Urothelium cell line (cell line): ENCODE measurements at regions not wholly inside any gene's neighbourhood (a gene's known extent, or its start where the extent isn't known, plus 50 kb on each side); places are given as distances from the start of the nearest gene placed in this dataset.
"Not testable (repeated sequence)": the region's sequence is repeated elsewhere in the genome, so short reads cannot be mapped to it uniquely, and the experiment has no call there.

Experiments used
- DNase-seq: peaks from one replicate; pipeline ENCODE4 v3.0.0; 2011; ENCODE audit warnings: low spot score, mixed read lengths
- FAIRE-seq: peaks from 2 replicates; lab custom pipeline; 2011; peaks lifted over from hg19 to GRCh38; lab: Jason Lieb, UNC

GRCh38 chr2:8505311-8505920 is 176.4 kb upstream of the ID2 start:
- no peak for DNase-seq
- no peak for FAIRE-seq

DNA sequence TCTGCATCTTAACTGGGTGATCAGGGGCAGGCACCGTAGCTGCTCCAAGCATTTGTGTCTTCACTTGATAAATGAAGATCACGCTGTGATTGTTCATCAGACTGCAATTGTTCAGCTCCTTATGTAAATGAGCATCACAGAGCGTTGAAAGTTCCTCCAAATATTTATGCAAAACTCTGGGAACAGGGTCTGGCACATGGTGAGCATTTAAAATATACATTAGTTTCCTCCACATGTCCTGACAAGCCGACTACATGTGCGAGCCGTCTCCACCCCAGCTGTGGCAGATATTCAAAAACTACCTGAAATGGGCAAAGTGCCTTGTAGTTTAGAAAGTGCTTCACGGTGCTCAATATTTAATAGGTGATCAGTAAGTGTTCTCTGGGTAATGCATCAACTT is 175.1 kb upstream of the ID2 start:
- DNase-seq (no peak), FAIRE-seq (no peak)

DNA sequence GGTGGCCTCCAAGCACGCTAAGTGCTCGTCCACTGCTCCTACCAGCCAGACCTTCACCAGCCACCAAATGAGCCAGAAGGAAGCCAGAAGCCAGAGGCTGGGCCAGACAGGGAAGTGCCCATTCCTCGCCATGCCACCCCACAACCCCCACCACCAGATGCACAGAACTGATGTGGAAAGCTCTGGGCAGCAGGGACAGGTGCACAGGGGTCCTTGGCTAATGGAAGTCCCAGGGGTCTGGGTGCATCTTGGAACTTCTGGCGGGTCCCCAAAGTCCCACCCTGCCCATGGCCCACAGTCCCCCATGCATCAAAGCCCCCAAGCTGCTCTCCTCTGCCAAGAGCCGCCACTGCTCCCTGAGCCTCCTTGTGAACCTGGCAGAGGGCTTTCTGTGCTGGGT is 173.1 kb upstream of the ID2 start:
- FAIRE-seq (no peak), DNase-seq (no peak)

- no peak for DNase-seq
- no peak for FAIRE-seq
These were observed 172.2 kb upstream of the ID2 start for GRCh38 chr2:8509621-8510020.

DNA sequence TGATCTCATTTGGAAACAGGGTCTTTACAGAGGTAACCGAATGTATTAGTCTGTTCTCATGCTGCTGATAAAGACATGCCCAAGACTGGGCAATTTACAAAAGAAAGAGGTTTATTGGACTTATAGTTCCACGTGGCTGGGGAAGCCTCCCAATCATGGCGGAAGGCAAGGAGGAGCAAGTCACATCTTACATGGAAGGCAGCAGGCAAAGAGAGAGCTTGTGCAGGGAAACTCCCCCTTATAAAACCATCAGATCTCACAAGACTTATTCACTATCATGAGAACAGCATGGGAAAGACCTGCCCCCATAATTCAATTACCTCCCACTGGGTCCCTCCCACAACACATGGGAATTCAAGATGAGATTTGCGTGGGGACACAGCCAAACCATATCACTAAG is 171.8 kb upstream of the ID2 start:
- not testable (repeated sequence) for DNase-seq, FAIRE-seq

GRCh38 chr2:8510519-8510918 is 171.3 kb upstream of the ID2 start:
- FAIRE-seq (no peak), DNase-seq (no peak)

GRCh38 chr2:8511868-8512612 is 169.8 kb upstream of the ID2 start:
- DNase-seq (no peak), FAIRE-seq (no peak)

GRCh38 chr2:8513601-8514273 is 168.1 kb upstream of the ID2 start:
- DNase-seq, result no peak
- FAIRE-seq, result no peak

- FAIRE-seq (no peak), DNase-seq (no peak)
These were observed 167.6 kb upstream of the ID2 start for GRCh38 chr2:8514274-8514662.

DNA sequence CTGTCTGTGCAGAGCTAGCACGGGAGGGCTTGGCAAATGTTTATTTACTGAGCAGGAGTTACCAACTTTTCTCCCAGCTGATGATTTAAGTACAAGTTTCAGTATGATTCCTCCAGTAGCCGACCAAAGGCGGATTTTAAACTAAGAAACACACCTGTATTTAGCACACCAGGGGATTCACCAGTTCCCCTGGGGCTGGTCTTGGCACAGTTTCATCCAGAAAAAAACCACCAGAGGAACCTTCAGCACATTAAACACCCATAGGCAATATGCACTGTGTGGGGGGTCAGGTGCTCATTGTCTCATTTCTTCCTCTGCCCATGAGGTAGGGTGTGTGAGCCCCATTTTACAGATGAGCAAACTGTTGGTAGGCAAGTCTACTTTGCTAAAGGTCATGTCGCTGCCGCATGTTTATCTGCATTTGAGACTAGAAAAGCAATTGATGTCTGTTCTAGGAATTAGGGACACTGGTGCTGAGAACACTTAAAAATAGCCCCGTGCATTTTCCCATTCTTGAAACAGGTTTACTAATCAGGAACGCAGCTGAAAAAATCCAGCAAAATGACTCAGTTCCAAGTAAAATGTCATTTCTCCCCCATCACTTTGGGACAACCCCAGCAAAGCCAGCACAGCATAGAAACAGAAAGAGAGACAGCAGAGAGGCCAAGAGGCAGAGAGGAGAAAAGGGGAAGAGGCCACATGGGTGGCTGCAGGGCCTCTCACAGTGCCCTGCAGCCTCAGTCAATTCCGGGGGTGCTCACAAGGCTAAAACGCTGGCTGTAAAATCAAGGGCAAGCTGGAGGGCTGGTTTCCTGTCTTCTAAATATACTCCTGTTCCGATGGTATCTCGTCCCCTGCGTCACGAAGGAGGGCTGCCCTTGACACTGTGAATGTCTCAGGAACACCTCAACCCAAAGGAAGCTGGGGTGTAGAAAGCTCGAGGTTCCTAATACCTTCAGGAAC is 166.8 kb upstream of the ID2 start:
- DNase-seq, result no peak
- no peak for FAIRE-seq

DNA sequence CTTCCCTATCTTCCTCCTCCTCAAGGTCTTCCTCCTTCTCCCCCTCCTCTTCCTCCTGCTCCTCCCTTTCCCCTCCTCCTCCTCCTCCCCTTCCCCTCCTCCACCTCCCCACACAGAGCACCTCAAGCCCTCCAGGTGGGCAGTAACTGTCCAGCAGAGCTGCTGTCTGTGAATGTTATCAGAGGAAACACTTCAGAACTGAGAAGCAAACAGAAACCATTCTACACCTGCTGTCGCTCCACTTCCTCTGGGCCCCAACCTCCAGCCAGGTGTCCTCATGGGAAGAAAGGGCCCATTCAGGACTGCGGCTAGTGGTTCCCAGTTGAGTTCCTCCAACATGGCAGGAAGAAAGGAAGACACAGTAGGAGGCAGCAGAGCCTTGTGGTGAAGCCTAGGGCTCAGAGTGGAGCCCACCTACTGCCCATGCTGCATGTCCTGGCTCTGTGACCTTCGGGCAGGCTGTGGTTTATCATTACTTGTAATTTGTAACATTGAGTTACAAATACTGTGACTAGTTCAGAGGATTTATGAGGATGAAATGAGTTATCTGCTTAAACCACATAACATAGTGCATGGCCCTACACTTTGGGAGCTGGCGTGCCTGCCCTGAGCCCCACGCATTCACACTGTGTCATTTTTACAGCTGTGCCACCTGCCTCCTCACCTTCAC is 165.9 kb upstream of the ID2 start:
- no peak for FAIRE-seq
- no peak for DNase-seq

GRCh38 chr2:8517850-8518498 is 163.9 kb upstream of the ID2 start:
- no peak for FAIRE-seq
- DNase-seq, result no peak

- DNase-seq (no peak), FAIRE-seq (no peak)
These were observed 162.7 kb upstream of the ID2 start for GRCh38 chr2:8518979-8519668.

- no peak for DNase-seq
These were observed 161.0 kb upstream of the ID2 start for GRCh38 chr2:8520791-8521344.

GRCh38 chr2:8522687-8523086 is 159.2 kb upstream of the ID2 start:
- no peak for DNase-seq
- FAIRE-seq, result no peak

More at GRCh38 chr2:8520791-8521344, 161.0 kb upstream of the ID2 start:
- FAIRE-seq, result no peak

- FAIRE-seq (no peak), DNase-seq (no peak)
These were observed 157.5 kb upstream of the ID2 start for GRCh38 chr2:8524388-8524787.

GRCh38 chr2:8524823-8525222 is 157.0 kb upstream of the ID2 start:
- no peak for DNase-seq
- no peak for FAIRE-seq

- DNase-seq (no peak), FAIRE-seq (no peak)
These were observed 156.6 kb upstream of the ID2 start for GRCh38 chr2:8525236-8525581.
